H1 (cell line): ENCODE measurements at regions not wholly inside any gene's neighbourhood (a gene's known extent, or its start where the extent isn't known, plus 50 kb on each side); places are given as distances from the start of the nearest gene placed in this dataset.

ENCODE experiments used
- CTCF ChIA-PET: fragments of 300-600 bp; sonication (Branson Sonifier 250); formaldehyde crosslinking; loops from one replicate; lab custom pipeline; 2021; ENCODE audit not compliant: partially characterized antibody; lab: Charles Lee
- POLR2A ChIA-PET: fragments of 300-600 bp; sonication (Branson Sonifier 250); formaldehyde crosslinking; loops from one replicate; lab custom pipeline; 2021; ENCODE audit warnings: inconsistent platforms; ENCODE audit not compliant: partially characterized antibody; lab: Charles Lee
- DNase-seq, 2 experiments: peaks; one replicate each; pipeline versions ENCODE4 v3.0.0 to v3.0.0-alpha.2; 2010 to 2022; ENCODE audit warnings: low spot score in 2 of 2, low read depth in 1 of 2, mixed read lengths in 1 of 2
- FAIRE-seq: peaks from 2 replicates; lab custom pipeline; 2011; peaks lifted over from hg19 to GRCh38; lab: Jason Lieb, UNC
- H2AFZ ChIP-seq: 2 replicates; pipeline ENCODE4 v1.8.1; 2012; ENCODE audit warnings: low read length, inconsistent platforms
- H2AK5ac ChIP-seq: 2 replicates; pipeline ENCODE4 v1.6.1; 2013; ENCODE audit warnings: low read depth, low read length
- H2BK120ac ChIP-seq: replicated peaks from 2 replicates; pipeline ENCODE3; 2013; ENCODE audit warnings: low read depth, low read length, inconsistent platforms
- H2BK12ac ChIP-seq: 2 replicates; pipeline ENCODE4 v1.6.1; 2013; ENCODE audit warnings: low read depth, low read length
- H2BK15ac ChIP-seq: 2 replicates; pipeline ENCODE4 v1.6.1; 2013; ENCODE audit warnings: low read length
- H2BK20ac ChIP-seq: 2 replicates; pipeline ENCODE4 v1.6.1; 2013; ENCODE audit warnings: low read length
- H2BK5ac ChIP-seq: 2 replicates; pipeline ENCODE4 v1.6.1; 2013; ENCODE audit warnings: low read depth, low read length
- H3K14ac ChIP-seq: 2 replicates; pipeline ENCODE4 v1.6.1; 2013; ENCODE audit warnings: inconsistent platforms; ENCODE audit not compliant: insufficient read length
- H3K18ac ChIP-seq: 2 replicates; pipeline ENCODE4 v1.6.1; 2013; ENCODE audit warnings: low read length; ENCODE audit errors: extremely low read depth
- H3K23ac ChIP-seq: 2 replicates; pipeline ENCODE4 v1.6.1; 2013; ENCODE audit warnings: inconsistent platforms; ENCODE audit not compliant: insufficient read length
- H3K23me2 ChIP-seq: 2 replicates; pipeline ENCODE4 v1.6.1; 2013; ENCODE audit warnings: low read depth, low read length
- H3K27ac ChIP-seq: 2 replicates; pipeline ENCODE4 v1.6.1; 2011; ENCODE audit warnings: low read depth, low read length, inconsistent platforms
- H3K27me3 ChIP-seq, 4 experiments: replicated peaks in 1 of 4; 1 replicate in 1 of 4; 2 replicates in 3 of 4; pipeline versions ENCODE4 v1.6.1 to v1.8.1; 2011 to 2013; ENCODE audit warnings: low read length in 3 of 4, mild to moderate bottlenecking in 3 of 4, inconsistent platforms in 2 of 4, mixed read lengths in 2 of 4, moderate library complexity in 1 of 4; ENCODE audit not compliant: control insufficient read depth in 3 of 4, insufficient read depth in 3 of 4; ENCODE audit errors: extremely low read depth in 1 of 4
- H3K36me3 ChIP-seq, 4 experiments: 2 replicates each; pipeline versions ENCODE4 v1.6.1 to v1.8.1; 2011 to 2013; ENCODE audit warnings: mild to moderate bottlenecking in 4 of 4, low read length in 3 of 4, moderate library complexity in 2 of 4, control low read depth in 1 of 4, inconsistent platforms in 1 of 4; ENCODE audit not compliant: insufficient read depth in 4 of 4, control insufficient read depth in 2 of 4
- H3K4ac ChIP-seq: replicated peaks from 2 replicates; pipeline ENCODE3; 2013; ENCODE audit warnings: low read length, low read depth, mixed read lengths, inconsistent platforms; ENCODE audit not compliant: insufficient read length
- H3K4me1 ChIP-seq, 4 experiments: replicated peaks in 1 of 4; 1 replicate in 1 of 4; 2 replicates in 3 of 4; pipeline versions ENCODE4 v1.6.1 to v1.8.1; 2011 to 2013; ENCODE audit warnings: low read length in 3 of 4, inconsistent platforms in 2 of 4, mixed read lengths in 1 of 4; ENCODE audit not compliant: insufficient read depth in 4 of 4, control insufficient read depth in 3 of 4
- H3K4me2 ChIP-seq, 2 experiments: 2 replicates each; pipeline versions ENCODE4 v1.6.1 to v1.8.1; 2011 to 2013; ENCODE audit warnings: low read depth in 2 of 2, low read length in 2 of 2, control low read depth in 1 of 2, inconsistent platforms in 1 of 2, mild to moderate bottlenecking in 1 of 2; ENCODE audit not compliant: insufficient read depth in 1 of 2
- H3K4me3 ChIP-seq, 4 experiments: fragments of 200-600, 300-600 bp in 1 of 4; sonication (generic), shearing (Covaris generic), sonication (Bioruptor Twin) in 1 of 4; 2 replicates each; pipeline versions ENCODE4 v1.5.1 to v1.8.1; 2011 to 2016; ENCODE audit warnings: low read length in 4 of 4, low read depth in 3 of 4, control low read depth in 2 of 4, inconsistent platforms in 2 of 4, mild to moderate bottlenecking in 2 of 4, mixed read lengths in 1 of 4, moderate library complexity in 1 of 4; ENCODE audit not compliant: insufficient read depth in 2 of 4; ENCODE audit errors: extremely low read depth in 1 of 4
- H3K56ac ChIP-seq: replicated peaks from 2 replicates; pipeline ENCODE3; 2013; ENCODE audit warnings: low read depth, mild to moderate bottlenecking, mixed read lengths, low read length, inconsistent platforms; ENCODE audit not compliant: insufficient read length
- H3K79me1 ChIP-seq: 2 replicates; pipeline ENCODE4 v1.6.1; 2013; ENCODE audit warnings: low read depth, low read length, control low read depth
- H3K79me2 ChIP-seq, 2 experiments: 2 replicates each; pipeline versions ENCODE4 v1.6.1 to v1.8.1; 2012 to 2013; ENCODE audit warnings: low read length in 2 of 2, mild to moderate bottlenecking in 2 of 2, inconsistent platforms in 1 of 2; ENCODE audit not compliant: insufficient read depth in 2 of 2, control insufficient read depth in 1 of 2
- H3K9ac ChIP-seq, 4 experiments: replicated peaks in 1 of 4; 1 replicate in 1 of 4; 2 replicates in 3 of 4; pipeline versions ENCODE4 v1.6.1 to v1.8.1; 2011 to 2013; ENCODE audit warnings: low read depth in 3 of 4, low read length in 3 of 4, control low read depth in 2 of 4, mild to moderate bottlenecking in 2 of 4, moderate library complexity in 2 of 4, inconsistent platforms in 1 of 4; ENCODE audit errors: extremely low read depth in 1 of 4
- H3K9me3 ChIP-seq, 2 experiments: 2 replicates each; pipeline versions ENCODE4 v1.6.1 to v1.8.1; 2012 to 2013; ENCODE audit warnings: mild to moderate bottlenecking in 2 of 2, moderate library complexity in 2 of 2, control low read depth in 1 of 2, inconsistent platforms in 1 of 2, low read depth in 1 of 2, low read length in 1 of 2, mixed read lengths in 1 of 2; ENCODE audit not compliant: insufficient read depth in 2 of 2
- H4K20me1 ChIP-seq, 2 experiments: replicated peaks in 1 of 2; 2 replicates each; pipeline versions ENCODE3 to v1.8.1; 2011 to 2013; ENCODE audit warnings: inconsistent platforms in 2 of 2, low read length in 2 of 2, mild to moderate bottlenecking in 1 of 2; ENCODE audit not compliant: insufficient read depth in 2 of 2, control insufficient read depth in 1 of 2
- H4K5ac ChIP-seq: 2 replicates; pipeline ENCODE4 v1.6.1; 2013; ENCODE audit warnings: low read length, low read depth, mixed read lengths, inconsistent platforms; ENCODE audit not compliant: insufficient read length
- H4K8ac ChIP-seq: 2 replicates; pipeline ENCODE4 v1.8.0; 2013; ENCODE audit warnings: mild to moderate bottlenecking, moderate library complexity, low read length, inconsistent platforms; ENCODE audit not compliant: insufficient read depth; ENCODE audit errors: extremely low read depth
- H4K91ac ChIP-seq: replicated peaks from 2 replicates; pipeline ENCODE3; 2013; ENCODE audit warnings: low read length, mixed read lengths, inconsistent platforms; ENCODE audit not compliant: insufficient read length
- CEBPB ChIP-seq: IDR thresholded peaks from 2 replicates; pipeline ENCODE4 v1.6.1; 2012; ENCODE audit warnings: low read depth, low read length
- CREB1 ChIP-seq: IDR thresholded peaks from 2 replicates; pipeline ENCODE4 v1.6.1; 2012; ENCODE audit warnings: inconsistent platforms
- CTBP2 ChIP-seq: IDR thresholded peaks from 2 replicates; pipeline ENCODE4 v1.7.0; 2011; ENCODE audit warnings: borderline replicate concordance, mild to moderate bottlenecking, moderate library complexity, mixed read lengths, low read length; ENCODE audit not compliant: insufficient read depth, insufficient read length
- GABPA ChIP-seq: IDR thresholded peaks from 2 replicates; pipeline ENCODE4 v1.6.1; 2011; ENCODE audit warnings: mild to moderate bottlenecking, low read length, moderate library complexity, borderline replicate concordance; ENCODE audit not compliant: insufficient read depth
- POLR2AphosphoS5 ChIP-seq: IDR thresholded peaks from 2 replicates; pipeline ENCODE4 v1.6.1; 2011; ENCODE audit warnings: low read depth, low read length
- RFX5 ChIP-seq: IDR thresholded peaks from 2 replicates; pipeline ENCODE4 v1.6.1; 2011; ENCODE audit warnings: low read depth, low read length, improper control_type of control experiment, borderline replicate concordance
- SUZ12 ChIP-seq: fragments of 200-600 bp; sonication (generic); IDR thresholded peaks from 2 replicates; pipeline ENCODE4 v1.6.1; 2012; ENCODE audit warnings: mild to moderate bottlenecking, inconsistent platforms, low read length, moderate library complexity, mixed read lengths
- TAF1 ChIP-seq: IDR thresholded peaks from 2 replicates; pipeline ENCODE4 v1.6.1; 2011; ENCODE audit warnings: mild to moderate bottlenecking, low read depth, low read length
- ZNF274 ChIP-seq: IDR thresholded peaks from 2 replicates; pipeline ENCODE4 v1.7.0; 2012; ENCODE audit warnings: low read length, borderline replicate concordance; ENCODE audit errors: extremely low read depth
- WGBS, 2 experiments: shearing (Covaris generic) in 1 of 2; methylation state at CpG; one replicate each; pipeline versions ENCODE4 v1.1.6 to v1.1.7; 2013 to 2015; ENCODE audit warnings: low lambda C conversion rate in 2 of 2, mixed read lengths in 2 of 2, inconsistent platforms in 1 of 2, low coverage in 1 of 2, missing lambda C conversion rate in 1 of 2; ENCODE audit not compliant: insufficient replicate concordance in 2 of 2, insufficient coverage in 1 of 2, insufficient read length in 1 of 2; ENCODE audit errors: extremely low coverage in 1 of 2, missing lambda C conversion rate in 1 of 2; 5-methylcytosine and 5-hydroxymethylcytosine counted together

- no peaks in the 10 kb centered on the region for H4K20me1 ChIP-seq
- H4K8ac ChIP-seq = no peak overlapping the region
- H4K91ac ChIP-seq = no peak overlapping the region
- no peaks in the 10 kb centered on the region for H3K4me1 ChIP-seq
- ChIA-PET CTCF (no interaction called here), POLR2A (no interaction called here)
- no peak overlapping the region for H3K9ac ChIP-seq
- H3K23ac ChIP-seq = no peak overlapping the region
- no peak overlapping the region for H3K27ac ChIP-seq
- no peak overlapping the region for H2BK5ac ChIP-seq
- H2BK15ac ChIP-seq = no peak overlapping the region
- H3K4me2 ChIP-seq = no peak overlapping the region
- FAIRE-seq (no peak), DNase-seq (no peak)
- H3K56ac ChIP-seq = no peak overlapping the region
- 100% methylated on average over 1 of the region's 1 CpG; no CpG with 5 or more reads in 1 of the 2 experiments for WGBS, 2 experiments
- no peaks in the 10 kb centered on the region for H3K23me2 ChIP-seq
- no peak overlapping the region for H2AFZ ChIP-seq
- no peak overlapping the region for H2BK20ac ChIP-seq
- no peak overlapping the region for H2AK5ac ChIP-seq
- no peaks in the 10 kb centered on the region for H3K27me3 ChIP-seq
- no peak overlapping the region for H3K4ac ChIP-seq
- H3K79me2 ChIP-seq = no peaks in the 10 kb centered on the region
- no peak overlapping the region for H2BK12ac ChIP-seq
- H2BK120ac ChIP-seq = no peak overlapping the region
- H4K5ac ChIP-seq = no peak overlapping the region
- no peak overlapping the region for H3K14ac ChIP-seq
- no peak overlapping the region for H3K4me3 ChIP-seq
- no peaks in the 10 kb centered on the region for H3K9me3 ChIP-seq
- H3K36me3 ChIP-seq = no peaks in the 10 kb centered on the region
- no peaks in the 10 kb centered on the region for H3K79me1 ChIP-seq
- no peak overlapping the region for H3K18ac ChIP-seq
- TF ChIP-seq GABPA = no peak
- no peak for TF ChIP-seq CEBPB
- TF ChIP-seq CTBP2 = no peak
- no peak for TF ChIP-seq SUZ12
- no peak for TF ChIP-seq RFX5
- no peak for TF ChIP-seq CREB1
- TF ChIP-seq TAF1 = no peak
- TF ChIP-seq POLR2AphosphoS5 = no peak
- no peak for TF ChIP-seq ZNF274
Measured at GRCh38 chr3:98971169-98971681, 69.7 kb upstream of the DCBLD2 start.
